Panc1 (cell line): ENCODE measurements at regions not wholly inside any gene's neighbourhood (a gene's known extent, or its start where the extent isn't known, plus 50 kb on each side); places are given as distances from the start of the nearest gene placed in this dataset.

Source experiments
- POLR2AphosphoS5 ChIP-seq: IDR thresholded peaks from 2 replicates; pipeline ENCODE4 v1.6.1; 2012; ENCODE audit warnings: mild to moderate bottlenecking, low read depth, low read length, moderate library complexity
- TCF7L2 ChIP-seq: IDR thresholded peaks from 2 replicates; pipeline ENCODE4 v1.6.1; 2011; ENCODE audit warnings: mild to moderate bottlenecking, low read depth, low read length, inconsistent platforms
- TF ChIP-seq, protein P1 (sequence below): fragments of 450-650 bp; IDR thresholded peaks from 2 replicates; pipeline ENCODE4 v1.5.1; 2017; ENCODE audit warnings: mild to moderate bottlenecking
- TF ChIP-seq, protein P2 (sequence below), 2 experiments: IDR thresholded peaks; 2 replicates each; pipeline ENCODE4 v1.6.1; 2011 to 2012; ENCODE audit warnings: low read depth in 2 of 2, control low read depth in 1 of 2, low read length in 1 of 2, mild to moderate bottlenecking in 1 of 2, moderate library complexity in 1 of 2; ENCODE audit not compliant: insufficient read depth in 1 of 2

DNA sequence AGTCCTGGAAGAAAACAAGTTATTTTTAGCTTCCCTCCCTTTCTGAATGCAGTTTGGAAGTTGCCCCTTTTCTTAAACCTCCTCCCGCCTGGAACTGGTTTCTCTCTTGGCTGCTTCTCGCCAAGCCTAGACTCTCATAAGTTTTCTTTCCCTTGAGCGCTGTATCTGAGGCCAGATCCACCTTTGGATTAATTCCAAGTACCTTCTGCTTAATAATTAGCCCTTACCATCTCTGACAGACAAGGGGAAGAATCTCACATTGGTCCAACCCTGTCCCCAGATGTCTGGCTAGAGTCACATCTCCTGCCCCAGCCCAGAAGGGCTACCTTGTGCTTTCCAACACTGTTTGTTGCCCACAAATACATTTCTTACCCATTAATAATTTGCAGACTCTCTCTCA lies 161.8 kb upstream of the RGS6 start:
- TF ChIP-seq, protein P1, sequence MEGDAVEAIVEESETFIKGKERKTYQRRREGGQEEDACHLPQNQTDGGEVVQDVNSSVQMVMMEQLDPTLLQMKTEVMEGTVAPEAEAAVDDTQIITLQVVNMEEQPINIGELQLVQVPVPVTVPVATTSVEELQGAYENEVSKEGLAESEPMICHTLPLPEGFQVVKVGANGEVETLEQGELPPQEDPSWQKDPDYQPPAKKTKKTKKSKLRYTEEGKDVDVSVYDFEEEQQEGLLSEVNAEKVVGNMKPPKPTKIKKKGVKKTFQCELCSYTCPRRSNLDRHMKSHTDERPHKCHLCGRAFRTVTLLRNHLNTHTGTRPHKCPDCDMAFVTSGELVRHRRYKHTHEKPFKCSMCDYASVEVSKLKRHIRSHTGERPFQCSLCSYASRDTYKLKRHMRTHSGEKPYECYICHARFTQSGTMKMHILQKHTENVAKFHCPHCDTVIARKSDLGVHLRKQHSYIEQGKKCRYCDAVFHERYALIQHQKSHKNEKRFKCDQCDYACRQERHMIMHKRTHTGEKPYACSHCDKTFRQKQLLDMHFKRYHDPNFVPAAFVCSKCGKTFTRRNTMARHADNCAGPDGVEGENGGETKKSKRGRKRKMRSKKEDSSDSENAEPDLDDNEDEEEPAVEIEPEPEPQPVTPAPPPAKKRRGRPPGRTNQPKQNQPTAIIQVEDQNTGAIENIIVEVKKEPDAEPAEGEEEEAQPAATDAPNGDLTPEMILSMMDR = no peak
- TF ChIP-seq, protein P2, sequence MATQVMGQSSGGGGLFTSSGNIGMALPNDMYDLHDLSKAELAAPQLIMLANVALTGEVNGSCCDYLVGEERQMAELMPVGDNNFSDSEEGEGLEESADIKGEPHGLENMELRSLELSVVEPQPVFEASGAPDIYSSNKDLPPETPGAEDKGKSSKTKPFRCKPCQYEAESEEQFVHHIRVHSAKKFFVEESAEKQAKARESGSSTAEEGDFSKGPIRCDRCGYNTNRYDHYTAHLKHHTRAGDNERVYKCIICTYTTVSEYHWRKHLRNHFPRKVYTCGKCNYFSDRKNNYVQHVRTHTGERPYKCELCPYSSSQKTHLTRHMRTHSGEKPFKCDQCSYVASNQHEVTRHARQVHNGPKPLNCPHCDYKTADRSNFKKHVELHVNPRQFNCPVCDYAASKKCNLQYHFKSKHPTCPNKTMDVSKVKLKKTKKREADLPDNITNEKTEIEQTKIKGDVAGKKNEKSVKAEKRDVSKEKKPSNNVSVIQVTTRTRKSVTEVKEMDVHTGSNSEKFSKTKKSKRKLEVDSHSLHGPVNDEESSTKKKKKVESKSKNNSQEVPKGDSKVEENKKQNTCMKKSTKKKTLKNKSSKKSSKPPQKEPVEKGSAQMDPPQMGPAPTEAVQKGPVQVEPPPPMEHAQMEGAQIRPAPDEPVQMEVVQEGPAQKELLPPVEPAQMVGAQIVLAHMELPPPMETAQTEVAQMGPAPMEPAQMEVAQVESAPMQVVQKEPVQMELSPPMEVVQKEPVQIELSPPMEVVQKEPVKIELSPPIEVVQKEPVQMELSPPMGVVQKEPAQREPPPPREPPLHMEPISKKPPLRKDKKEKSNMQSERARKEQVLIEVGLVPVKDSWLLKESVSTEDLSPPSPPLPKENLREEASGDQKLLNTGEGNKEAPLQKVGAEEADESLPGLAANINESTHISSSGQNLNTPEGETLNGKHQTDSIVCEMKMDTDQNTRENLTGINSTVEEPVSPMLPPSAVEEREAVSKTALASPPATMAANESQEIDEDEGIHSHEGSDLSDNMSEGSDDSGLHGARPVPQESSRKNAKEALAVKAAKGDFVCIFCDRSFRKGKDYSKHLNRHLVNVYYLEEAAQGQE (IDR thresholded peaks at IDR 0.05; ENCODE audit: insufficient read depth in 1 of 2, low read depth in 2 of 2, low read length in 1 of 2) = no peak
- TF ChIP-seq POLR2AphosphoS5 (no peak), TCF7L2 (no peak)
